HG02970 (cell line): ENCODE measurements at regions not wholly inside any gene's neighbourhood (a gene's known extent, or its start where the extent isn't known, plus 50 kb on each side); places are given as distances from the start of the nearest gene placed in this dataset.
"Not testable (repeated sequence)": the region's sequence is repeated elsewhere in the genome, so short reads cannot be mapped to it uniquely, and the experiment has no call there.

ENCODE experiments used
- ATAC-seq: cut with Tn5 transposase; IDR thresholded peaks from one replicate; pipeline ENCODE4 v1.9.1; 2021; ENCODE audit warnings: mild to moderate bottlenecking, moderate library complexity, moderate number of reproducible peaks; ENCODE audit not compliant: unreplicated experiment, low FRiP score

DNA sequence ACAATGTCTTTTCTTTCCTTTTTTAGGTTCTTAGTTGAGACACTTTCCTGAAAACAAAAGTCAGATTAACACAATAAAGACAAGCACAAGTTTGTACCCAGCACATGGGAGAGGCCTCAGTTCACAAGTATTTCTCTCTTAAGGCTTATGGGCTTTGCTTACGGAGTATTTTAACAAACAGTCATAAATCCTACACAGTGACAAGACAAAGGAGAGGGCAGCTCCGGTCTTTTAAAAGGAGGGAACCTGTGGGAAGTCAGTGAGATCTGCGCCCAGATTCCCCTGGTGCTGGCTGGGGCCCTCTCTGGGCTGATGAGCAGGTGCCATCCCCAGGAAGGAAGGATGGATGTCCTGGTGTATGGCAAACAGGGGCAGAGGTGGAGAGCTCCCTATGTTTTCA, 398.6 kb downstream of the ACTR3B start:
- no peak for ATAC-seq

DNA sequence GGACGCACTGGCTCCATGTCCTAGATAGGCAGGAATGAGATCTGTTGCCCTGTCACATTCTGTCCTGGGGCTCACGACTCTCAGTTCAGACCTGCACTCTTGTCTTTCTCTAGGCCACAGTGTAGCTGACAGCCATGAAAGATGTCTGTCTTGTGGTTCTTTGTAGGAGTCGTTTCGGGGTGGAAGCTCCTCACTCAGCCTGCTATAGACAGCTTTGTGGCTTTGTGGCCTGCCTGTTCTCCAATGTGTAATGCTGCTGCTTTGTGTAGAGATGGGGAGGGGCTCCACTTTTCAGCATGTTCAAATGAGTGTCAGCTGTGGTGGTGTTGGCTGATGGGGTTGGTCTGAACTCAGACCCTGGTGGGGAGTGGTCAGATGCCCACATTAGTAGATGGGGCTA, 410.7 kb downstream of the ACTR3B start:
- no peak for ATAC-seq

GRCh38 chr7:153185936-153186335, 426.4 kb downstream of the ACTR3B start:
- ATAC-seq, result no peak

DNA sequence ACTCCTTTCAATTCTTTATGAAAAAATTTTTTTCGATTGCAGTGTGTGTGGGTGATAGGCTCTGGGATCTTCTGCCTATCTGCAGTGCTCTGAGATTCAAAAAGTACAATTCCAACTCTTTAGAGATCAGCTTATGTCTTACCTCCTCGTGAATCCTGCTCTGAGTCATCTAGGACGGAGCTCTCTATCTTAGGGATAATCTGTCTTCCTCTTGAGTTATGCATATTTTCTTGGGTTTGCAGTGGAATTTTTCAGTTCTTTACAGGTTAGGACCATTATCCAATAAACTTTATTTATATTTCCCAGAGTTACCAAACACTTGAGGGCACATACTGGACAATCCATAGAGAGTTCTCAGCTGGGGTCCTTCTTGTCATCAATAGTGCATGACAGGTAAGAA, 428.6 kb downstream of the ACTR3B start:
- no peak for ATAC-seq

DNA sequence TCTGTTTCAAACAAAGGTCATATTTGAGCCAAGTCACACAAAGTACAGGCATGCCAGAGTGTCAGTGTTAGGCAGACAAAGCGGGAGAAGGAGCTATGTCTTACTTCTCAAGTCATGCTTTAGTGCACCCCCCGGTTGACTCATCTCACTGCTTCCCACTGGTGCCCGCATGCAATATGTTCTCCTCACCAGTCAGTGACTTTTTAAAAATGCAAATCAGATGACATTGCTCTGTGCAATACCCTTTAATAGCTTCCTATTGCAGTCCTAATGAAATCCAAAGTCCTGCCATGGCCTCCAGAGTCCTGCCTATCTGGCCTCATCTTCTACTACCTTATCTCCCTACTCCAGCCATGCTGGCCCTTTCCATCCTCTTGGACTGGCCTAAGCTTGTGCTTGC, 429.1 kb downstream of the ACTR3B start:
- ATAC-seq, result no peak

DNA sequence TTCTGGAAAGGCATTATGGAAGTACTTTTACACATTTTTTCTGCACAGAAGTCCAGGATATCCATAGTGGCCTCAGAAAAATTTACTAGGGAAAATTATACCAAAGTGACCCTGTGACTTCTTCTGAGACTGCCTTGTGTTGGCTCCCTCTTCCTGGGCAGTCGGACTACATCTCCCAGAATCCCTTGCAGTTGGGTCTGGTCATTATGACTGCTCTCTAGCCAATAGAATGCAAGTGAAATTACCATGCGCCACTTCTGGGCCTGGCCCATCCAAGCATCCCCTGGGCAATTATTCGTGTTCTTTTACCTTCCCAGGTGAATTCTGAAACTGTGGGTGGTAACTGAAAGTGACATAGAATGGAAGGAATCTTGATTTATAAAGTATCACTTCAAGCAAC, 430.9 kb downstream of the ACTR3B start:
- no peak for ATAC-seq

DNA sequence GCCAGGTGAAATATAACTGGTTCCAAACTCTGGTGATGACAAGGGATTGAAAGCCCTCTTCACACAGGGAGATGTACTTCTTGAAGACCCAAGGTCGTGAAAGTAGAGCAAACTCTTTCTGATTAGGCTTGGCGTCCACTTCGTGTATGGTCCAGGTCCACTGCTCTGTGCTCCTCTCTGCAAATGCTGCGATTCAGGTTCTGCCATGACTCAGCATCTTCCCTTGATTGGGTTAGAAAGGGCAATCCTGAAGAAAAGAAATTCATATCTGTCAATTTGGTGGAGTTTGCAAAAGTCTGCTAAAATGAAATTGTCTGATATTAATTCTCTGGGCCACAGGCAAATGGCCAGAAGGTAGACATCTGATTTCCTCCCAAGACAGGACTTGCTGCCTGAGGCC, 431.4 kb downstream of the ACTR3B start:
- ATAC-seq, result no peak

GRCh38 chr7:153193144-153193595, 433.6 kb downstream of the ACTR3B start:
- ATAC-seq, result peak; percentile 55

DNA sequence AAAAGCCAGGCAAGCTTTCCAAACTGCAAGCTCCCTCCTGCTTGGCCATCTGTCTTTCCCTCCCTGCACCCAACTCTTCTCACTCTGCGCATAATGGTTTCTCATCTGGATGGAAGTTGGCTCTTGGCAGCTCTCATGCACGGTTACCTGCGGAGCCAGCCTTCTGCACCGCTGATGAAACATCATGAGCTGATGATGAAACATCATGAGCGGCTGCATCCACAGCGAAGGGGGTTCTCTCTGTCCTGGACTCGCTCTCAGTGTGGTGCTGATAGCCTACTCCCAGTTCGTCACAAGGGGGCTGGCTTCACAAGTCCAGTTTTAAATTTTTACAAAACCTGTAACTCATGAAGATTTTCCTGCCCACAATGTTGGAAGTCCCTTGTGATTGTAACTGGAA, 457.5 kb downstream of the ACTR3B start:
- no peak for ATAC-seq

DNA sequence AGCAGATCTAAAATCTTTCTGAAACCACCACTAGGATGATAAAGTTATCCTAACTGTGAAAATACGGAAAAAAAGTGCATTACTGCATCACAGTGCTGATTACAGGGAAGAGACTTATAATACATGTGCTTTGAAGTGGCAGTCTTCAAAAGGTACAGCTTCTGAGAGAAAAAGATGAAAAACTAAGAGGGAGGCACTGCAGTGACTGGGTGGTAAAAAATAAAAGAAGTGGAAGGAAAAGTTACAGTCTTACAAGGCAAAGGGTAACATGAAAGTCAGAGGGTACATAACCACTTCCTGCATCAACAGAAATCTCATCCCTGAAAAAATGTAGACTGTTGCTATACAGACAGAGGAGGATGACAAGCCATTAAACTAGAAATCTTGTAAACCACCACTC, 465.3 kb downstream of the ACTR3B start:
- ATAC-seq, result no peak

GRCh38 chr7:153245136-153245535, 485.6 kb downstream of the ACTR3B start:
- ATAC-seq, result not testable (repeated sequence)

GRCh38 chr7:153245809-153246208, 486.3 kb downstream of the ACTR3B start:
- ATAC-seq, result no peak

DNA sequence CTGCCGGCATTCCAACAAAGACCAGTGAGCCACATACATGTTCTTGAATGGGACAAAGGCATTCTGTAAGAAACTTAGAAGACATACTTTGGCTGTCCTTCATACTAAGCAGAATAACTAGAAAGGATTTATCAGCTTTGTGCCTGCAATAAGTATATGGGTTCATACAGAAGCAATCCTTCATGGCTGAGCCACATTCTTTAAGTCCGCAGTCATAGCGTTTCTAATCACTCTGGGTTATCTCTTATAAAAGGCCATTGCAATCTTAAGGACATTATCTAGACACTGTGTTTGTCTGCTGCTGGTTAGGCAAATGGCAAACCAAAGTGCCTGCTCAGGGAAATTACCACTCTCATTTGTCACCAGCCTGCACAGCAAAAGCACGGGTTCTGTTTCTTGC, 488.4 kb downstream of the ACTR3B start:
- ATAC-seq, result no peak

- no peak for ATAC-seq
Measured at GRCh38 chr7:153258686-153259085, 499.1 kb downstream of the ACTR3B start.

DNA sequence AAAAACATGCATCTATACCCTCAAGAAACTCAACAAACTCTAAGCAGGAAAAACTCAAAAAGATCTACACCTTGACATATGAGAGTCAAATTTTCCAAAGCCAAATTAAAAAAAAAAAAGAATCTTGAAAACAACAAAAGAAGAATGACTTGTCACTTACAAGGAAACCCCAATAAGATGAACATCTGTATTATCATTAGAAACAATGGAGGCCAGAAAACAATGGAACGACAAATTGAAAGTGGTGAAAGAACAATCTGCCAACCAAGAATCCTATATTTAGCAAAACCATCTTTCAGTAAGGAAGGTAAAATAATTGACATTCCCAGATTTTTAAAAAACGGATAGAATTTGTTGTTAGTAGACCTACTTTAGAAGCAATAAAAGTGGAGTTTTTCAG, 516.8 kb downstream of the ACTR3B start:
- no peak for ATAC-seq

- no peak for ATAC-seq
Measured at GRCh38 chr7:153286763-153287162, 527.2 kb downstream of the ACTR3B start.

GRCh38 chr7:153290066-153290465, 530.5 kb downstream of the ACTR3B start:
- no peak for ATAC-seq

GRCh38 chr7:153297141-153297540, 537.6 kb downstream of the ACTR3B start:
- no peak for ATAC-seq

GRCh38 chr7:153301936-153302335, 542.4 kb downstream of the ACTR3B start:
- ATAC-seq, result no peak

DNA sequence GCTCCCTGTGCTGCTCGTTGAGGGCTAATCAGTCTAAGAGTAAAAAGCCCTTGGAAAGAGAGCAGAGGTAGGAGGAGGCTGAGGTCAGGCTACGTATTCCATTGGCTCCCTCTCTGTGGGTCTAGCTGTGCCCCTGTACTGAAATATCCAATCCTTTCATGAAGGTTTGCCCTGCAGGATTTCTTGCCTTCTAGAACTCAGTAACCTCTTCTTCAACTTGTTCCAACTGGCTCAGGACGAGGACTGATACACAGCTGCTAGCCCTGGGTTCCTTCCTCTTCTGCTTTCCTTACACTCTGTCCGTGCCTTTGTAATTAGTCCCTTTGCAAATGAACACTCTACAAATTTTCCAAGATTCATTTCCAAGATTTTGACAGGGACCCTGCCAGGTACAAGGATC, 560.5 kb downstream of the ACTR3B start:
- no peak for ATAC-seq

GRCh38 chr7:153320681-153321080, 561.1 kb downstream of the ACTR3B start:
- no peak for ATAC-seq

GRCh38 chr7:153322991-153323390, 563.4 kb downstream of the ACTR3B start:
- no peak for ATAC-seq

- ATAC-seq, result no peak
Measured at GRCh38 chr7:153324094-153324493, 564.5 kb downstream of the ACTR3B start.
